ENCODE measurements at regions not wholly inside any gene's neighbourhood (a gene's known extent, or its start where the extent isn't known, plus 50 kb on each side); places are given as distances from the start of the nearest gene placed in this dataset.

DNA sequence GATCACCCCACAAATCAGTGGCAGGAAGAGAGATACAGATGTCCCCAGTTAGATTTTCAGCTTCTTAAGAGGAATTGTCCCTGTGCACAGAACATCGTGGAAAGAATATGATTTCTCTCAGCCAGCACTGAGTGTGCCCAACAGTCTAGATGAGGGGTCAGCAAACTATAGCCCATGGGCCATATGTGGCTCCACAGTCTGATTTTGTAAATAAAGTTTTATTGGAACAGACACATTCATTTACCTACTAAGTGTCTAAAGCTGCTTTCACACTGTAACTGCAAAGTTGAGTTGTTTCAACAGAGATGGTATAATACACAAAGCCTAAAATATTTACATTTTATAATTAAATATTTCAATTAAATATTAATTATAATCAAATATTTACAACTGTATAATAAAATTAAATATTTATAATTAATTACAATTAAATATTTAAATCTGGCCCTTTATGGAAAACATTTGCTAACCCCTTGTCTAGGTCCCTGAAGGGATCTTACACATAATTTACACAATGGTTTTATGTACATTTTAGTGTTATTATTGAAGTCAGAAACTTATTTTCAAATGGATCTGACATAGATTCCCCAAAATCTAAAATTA lies 407.6 kb downstream of the PTPRU start:
- Mint-ChIP-seq H3K9me3 (peaks cover 0 to 1% (median 0%) of the 10 kb centered on the region in 7 donors), H3K36me3 (no peaks in the 10 kb centered on the region), H3K4me1 (no peaks in the 10 kb centered on the region), H3K4me3 (no peak overlapping the region), H3K27me3 (peaks cover 4% of the 10 kb centered on the region), H3K27ac (no peak overlapping the region)
- ATAC-seq (ENCODE audit: low read depth in 2 of 2) (no peak), DNase-seq (no peak)
- Histone ChIP-seq H3K27ac (ENCODE audit: insufficient read depth, low read length, poor library complexity, severe bottlenecking) (no peak overlapping the region), H3K4me3 (ENCODE audit: low read depth, low read length) (no peak overlapping the region), H3K27me3 (ENCODE audit: control insufficient read depth, insufficient read depth, low read length) (no peaks in the 10 kb centered on the region), H3K4me1 (ENCODE audit: control insufficient read depth, insufficient read depth, low read length, poor library complexity, severe bottlenecking) (no peaks in the 10 kb centered on the region), H3K36me3 (ENCODE audit: control insufficient read depth, insufficient read depth, low read length) (no peaks in the 10 kb centered on the region), H3K9me3 (ENCODE audit: control insufficient read depth in 2 of 2, low read length in 2 of 2) (no peaks in the 10 kb centered on the region)

DNA sequence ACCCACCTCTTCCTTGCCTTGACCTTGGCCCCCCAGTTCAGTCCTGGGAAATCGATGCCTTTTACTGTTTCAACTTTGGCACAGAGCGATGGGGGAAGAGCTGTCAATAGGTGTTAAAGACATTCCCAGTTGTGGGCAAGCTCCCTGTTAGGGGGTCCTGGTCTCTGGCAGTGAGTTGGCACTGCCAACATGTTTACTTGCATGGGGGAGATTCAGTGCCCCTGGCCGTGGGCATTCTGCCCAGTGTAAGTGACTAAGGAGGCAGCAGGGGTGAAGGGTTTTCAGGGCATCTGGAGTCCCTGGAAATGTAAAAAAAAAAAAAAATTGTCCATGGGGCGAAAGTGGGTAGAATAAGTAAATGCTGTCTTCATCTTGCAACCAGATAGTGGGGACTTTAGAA lies 407.0 kb downstream of the PTPRU start:
- Histone ChIP-seq H3K9me3 (ENCODE audit: control insufficient read depth in 2 of 2, low read length in 2 of 2) (no peaks in the 10 kb centered on the region), H3K27me3 (ENCODE audit: control insufficient read depth, insufficient read depth, low read length) (no peaks in the 10 kb centered on the region), H3K36me3 (ENCODE audit: control insufficient read depth, insufficient read depth, low read length) (no peaks in the 10 kb centered on the region), H3K27ac (ENCODE audit: insufficient read depth, low read length, poor library complexity, severe bottlenecking) (no peak overlapping the region), H3K4me3 (ENCODE audit: low read depth, low read length) (no peak overlapping the region), H3K4me1 (ENCODE audit: control insufficient read depth, insufficient read depth, low read length, poor library complexity, severe bottlenecking) (no peaks in the 10 kb centered on the region)
- peaks cover 0 to 1% (median 0%) of the 10 kb centered on the region in 7 donors for H3K9me3 Mint-ChIP-seq
- H3K4me3 Mint-ChIP-seq, result no peak overlapping the region
- no peak for ATAC-seq (ENCODE audit: low read depth in 2 of 2)
- H3K27ac Mint-ChIP-seq, result no peak overlapping the region
- H3K36me3 Mint-ChIP-seq, result no peaks in the 10 kb centered on the region
- no peak for DNase-seq
- peaks cover 1% of the 10 kb centered on the region for H3K27me3 Mint-ChIP-seq
- H3K4me1 Mint-ChIP-seq, result no peaks in the 10 kb centered on the region

DNA sequence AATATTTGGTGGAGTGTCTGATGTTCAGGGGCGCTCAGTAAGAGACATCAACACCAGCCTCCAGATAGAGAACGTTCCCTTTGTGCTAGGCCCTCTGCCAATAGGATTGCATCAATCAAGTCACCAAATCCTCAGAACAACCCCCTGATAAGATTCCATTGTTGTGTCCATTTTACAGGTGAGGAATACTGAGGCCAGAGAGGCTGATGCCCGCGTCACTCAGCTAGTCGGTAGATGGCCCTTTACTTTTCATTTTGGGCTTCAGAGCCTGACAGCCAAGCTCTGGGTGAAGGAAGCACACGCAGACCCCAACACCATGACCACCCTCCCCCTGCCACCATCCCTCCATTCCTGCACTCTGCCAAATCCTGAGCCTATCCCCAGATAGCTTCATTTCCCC lies 406.2 kb downstream of the PTPRU start:
- no peak for ATAC-seq (ENCODE audit: low read depth in 2 of 2)
- Mint-ChIP-seq H3K36me3 (no peaks in the 10 kb centered on the region), H3K4me3 (no peak overlapping the region), H3K9me3 (no peaks in the 10 kb centered on the region), H3K27me3 (no peaks in the 10 kb centered on the region), H3K27ac (no peak overlapping the region), H3K4me1 (no peaks in the 10 kb centered on the region)
- Histone ChIP-seq H3K36me3 (ENCODE audit: control insufficient read depth, insufficient read depth, low read length) (no peaks in the 10 kb centered on the region), H3K4me3 (ENCODE audit: low read depth, low read length) (no peak overlapping the region), H3K4me1 (ENCODE audit: control insufficient read depth, insufficient read depth, low read length, poor library complexity, severe bottlenecking) (no peaks in the 10 kb centered on the region), H3K27ac (ENCODE audit: insufficient read depth, low read length, poor library complexity, severe bottlenecking) (no peak overlapping the region), H3K9me3 (ENCODE audit: control insufficient read depth in 2 of 2, low read length in 2 of 2) (no peaks in the 10 kb centered on the region), H3K27me3 (ENCODE audit: control insufficient read depth, insufficient read depth, low read length) (no peaks in the 10 kb centered on the region)
- DNase-seq, result no peak

DNA sequence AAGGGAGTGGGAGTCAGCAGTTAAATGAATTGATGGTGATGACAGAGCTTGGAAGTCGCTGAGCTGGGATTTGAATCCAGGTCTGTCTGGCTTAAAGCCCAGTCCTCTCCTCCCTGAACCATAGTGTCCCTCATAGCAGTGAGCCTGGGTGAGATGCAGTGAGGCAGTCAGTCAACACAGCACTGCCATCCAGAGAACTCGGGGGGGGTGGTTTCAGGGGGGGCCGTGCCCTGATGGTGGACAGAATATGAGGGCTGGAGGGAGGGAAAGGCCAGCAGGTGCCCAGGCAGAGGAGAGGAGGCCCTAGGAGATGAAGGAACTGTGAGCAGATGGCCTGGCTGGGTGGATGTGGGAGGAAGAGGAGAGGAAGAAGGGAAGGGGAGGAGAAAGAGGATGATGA lies 405.6 kb downstream of the PTPRU start:
- Mint-ChIP-seq H3K4me1 (no peaks in the 10 kb centered on the region), H3K36me3 (no peaks in the 10 kb centered on the region), H3K27me3 (no peaks in the 10 kb centered on the region), H3K9me3 (peaks cover 0 to 2% (median 0%) of the 10 kb centered on the region in 7 donors), H3K4me3 (no peak overlapping the region), H3K27ac (no peak overlapping the region)
- H3K9me3 ChIP-seq (ENCODE audit: control insufficient read depth in 2 of 2, low read length in 2 of 2), result no peaks in the 10 kb centered on the region
- H3K4me1 ChIP-seq (ENCODE audit: control insufficient read depth, insufficient read depth, low read length, poor library complexity, severe bottlenecking), result no peaks in the 10 kb centered on the region
- no peak overlapping the region for H3K27ac ChIP-seq (ENCODE audit: insufficient read depth, low read length, poor library complexity, severe bottlenecking)
- H3K36me3 ChIP-seq (ENCODE audit: control insufficient read depth, insufficient read depth, low read length), result no peaks in the 10 kb centered on the region
- no peak for ATAC-seq (ENCODE audit: low read depth in 2 of 2)
- H3K4me3 ChIP-seq (ENCODE audit: low read depth, low read length), result no peak overlapping the region
- no peaks in the 10 kb centered on the region for H3K27me3 ChIP-seq (ENCODE audit: control insufficient read depth, insufficient read depth, low read length)
- no peak for DNase-seq

DNA sequence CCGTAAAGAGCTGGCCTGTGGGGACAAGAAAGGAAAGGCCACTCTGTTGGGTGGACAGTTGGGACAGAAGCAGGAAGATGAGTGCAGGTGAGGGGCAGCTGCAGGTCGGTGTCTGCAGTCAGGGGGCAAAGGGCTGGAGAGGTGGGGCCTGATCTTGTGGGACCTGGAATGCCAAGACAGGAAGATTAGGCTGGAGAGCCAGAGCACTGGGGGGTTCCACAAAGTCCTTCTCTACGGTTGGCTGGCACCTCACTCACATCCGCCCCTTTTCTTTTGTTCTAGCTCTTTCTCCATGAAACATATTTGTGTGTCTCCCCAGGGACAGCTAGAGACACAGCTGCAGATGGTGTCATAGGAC lies 404.1 kb downstream of the PTPRU start:
- ATAC-seq (ENCODE audit: low read depth in 2 of 2) (no peak), DNase-seq (no peak)
- H3K36me3 Mint-ChIP-seq, result no peaks in the 10 kb centered on the region
- H3K4me1 Mint-ChIP-seq, result no peaks in the 10 kb centered on the region
- H3K27ac Mint-ChIP-seq, result no peak overlapping the region
- no peaks in the 10 kb centered on the region for H3K4me1 ChIP-seq (ENCODE audit: control insufficient read depth, insufficient read depth, low read length, poor library complexity, severe bottlenecking)
- no peaks in the 10 kb centered on the region for H3K27me3 Mint-ChIP-seq
- no peak overlapping the region for H3K27ac ChIP-seq (ENCODE audit: insufficient read depth, low read length, poor library complexity, severe bottlenecking)
- H3K4me3 Mint-ChIP-seq, result no peak overlapping the region
- no peaks in the 10 kb centered on the region for H3K9me3 ChIP-seq (ENCODE audit: control insufficient read depth in 2 of 2, low read length in 2 of 2)
- H3K36me3 ChIP-seq (ENCODE audit: control insufficient read depth, insufficient read depth, low read length), result no peaks in the 10 kb centered on the region
- no peaks in the 10 kb centered on the region for H3K27me3 ChIP-seq (ENCODE audit: control insufficient read depth, insufficient read depth, low read length)
- peaks cover 0 to 2% (median 0%) of the 10 kb centered on the region in 7 donors for H3K9me3 Mint-ChIP-seq
- no peak overlapping the region for H3K4me3 ChIP-seq (ENCODE audit: low read depth, low read length)

DNA sequence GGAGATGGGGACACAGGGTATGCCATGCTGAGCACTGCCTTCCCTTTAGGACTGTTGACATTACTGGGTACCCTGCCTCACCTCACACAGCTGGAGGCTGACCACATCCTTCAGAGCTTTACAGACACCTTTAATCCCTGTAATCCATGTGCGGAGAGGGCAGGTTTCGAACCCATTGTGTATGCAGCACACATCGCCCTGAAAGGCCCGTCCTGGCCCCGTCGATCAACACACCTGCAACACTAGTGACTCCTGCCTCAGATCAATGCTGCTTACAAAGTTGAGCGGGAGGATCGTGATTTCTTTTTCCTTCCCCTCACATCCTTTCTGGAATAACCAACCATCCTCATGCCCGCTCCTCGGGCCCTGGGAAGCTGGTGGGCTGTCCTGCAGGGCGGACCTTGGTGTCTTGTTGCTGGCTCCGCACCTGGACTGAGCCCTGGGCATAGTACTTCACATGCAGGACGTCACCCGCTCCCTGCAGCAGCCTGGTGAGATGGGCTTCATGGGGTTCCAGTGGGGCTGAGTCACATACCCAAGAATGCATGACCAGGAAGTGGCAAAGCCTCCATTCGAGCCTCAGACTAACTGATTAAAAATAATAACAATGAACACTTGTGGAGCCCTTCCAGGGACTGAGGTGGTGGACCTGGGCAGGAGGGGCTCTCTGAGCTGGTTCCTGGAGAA lies 403.6 kb downstream of the PTPRU start:
- Histone ChIP-seq H3K4me3 (ENCODE audit: low read depth, low read length) (no peak overlapping the region), H3K4me1 (ENCODE audit: control insufficient read depth, insufficient read depth, low read length, poor library complexity, severe bottlenecking) (no peaks in the 10 kb centered on the region), H3K36me3 (ENCODE audit: control insufficient read depth, insufficient read depth, low read length) (no peaks in the 10 kb centered on the region), H3K27ac (ENCODE audit: insufficient read depth, low read length, poor library complexity, severe bottlenecking) (no peak overlapping the region), H3K27me3 (ENCODE audit: control insufficient read depth, insufficient read depth, low read length) (no peaks in the 10 kb centered on the region), H3K9me3 (ENCODE audit: control insufficient read depth in 2 of 2, low read length in 2 of 2) (no peaks in the 10 kb centered on the region)
- H3K27me3 Mint-ChIP-seq, result no peaks in the 10 kb centered on the region
- H3K4me3 Mint-ChIP-seq, result no peak overlapping the region
- H3K9me3 Mint-ChIP-seq, result peaks cover 0 to 2% (median 0%) of the 10 kb centered on the region in 7 donors
- H3K36me3 Mint-ChIP-seq, result no peaks in the 10 kb centered on the region
- H3K4me1 Mint-ChIP-seq, result no peaks in the 10 kb centered on the region
- DNase-seq (no peak), ATAC-seq (ENCODE audit: low read depth in 2 of 2) (no peak)
- no peak overlapping the region for H3K27ac Mint-ChIP-seq

DNA sequence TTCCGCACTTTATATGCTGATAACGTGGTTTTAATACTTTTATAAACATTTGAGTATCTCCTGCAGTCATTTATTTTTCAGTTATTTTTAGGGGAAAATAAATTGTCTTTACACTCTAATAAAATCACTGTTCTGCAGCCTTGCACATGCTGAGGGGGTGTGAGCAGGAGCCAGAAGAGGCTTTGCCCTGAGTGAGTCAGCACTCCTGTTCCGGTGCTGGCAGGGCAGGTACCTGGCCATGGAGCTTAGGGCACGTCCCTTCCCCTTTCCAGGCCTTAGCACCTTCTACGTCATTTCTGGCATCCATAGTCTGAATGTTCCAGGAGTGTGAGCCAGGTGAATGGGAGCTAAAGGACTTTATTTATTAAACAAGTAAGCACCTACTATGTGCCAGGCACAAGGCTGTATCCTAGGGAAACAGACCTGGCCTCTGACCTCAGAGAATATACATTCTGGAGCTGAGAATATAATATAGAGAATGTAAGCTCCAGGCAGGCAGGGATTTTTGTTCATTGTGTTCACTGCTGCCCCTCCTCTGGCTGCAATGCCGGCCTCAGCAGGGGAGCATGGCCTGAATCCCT lies 402.9 kb downstream of the PTPRU start:
- no peak overlapping the region for H3K4me3 Mint-ChIP-seq
- H3K27me3 Mint-ChIP-seq, result no peaks in the 10 kb centered on the region
- no peak overlapping the region for H3K27ac Mint-ChIP-seq
- H3K27me3 ChIP-seq (ENCODE audit: control insufficient read depth, insufficient read depth, low read length), result no peaks in the 10 kb centered on the region
- H3K36me3 ChIP-seq (ENCODE audit: control insufficient read depth, insufficient read depth, low read length), result no peaks in the 10 kb centered on the region
- no peaks in the 10 kb centered on the region for H3K4me1 Mint-ChIP-seq
- ATAC-seq (ENCODE audit: low read depth in 2 of 2) (no peak), DNase-seq (no peak)
- H3K36me3 Mint-ChIP-seq, result no peaks in the 10 kb centered on the region
- H3K9me3 ChIP-seq (ENCODE audit: control insufficient read depth in 2 of 2, low read length in 2 of 2), result no peaks in the 10 kb centered on the region
- peaks cover 0 to 2% (median 0%) of the 10 kb centered on the region in 7 donors for H3K9me3 Mint-ChIP-seq
- no peaks in the 10 kb centered on the region for H3K4me1 ChIP-seq (ENCODE audit: control insufficient read depth, insufficient read depth, low read length, poor library complexity, severe bottlenecking)
- H3K4me3 ChIP-seq (ENCODE audit: low read depth, low read length), result no peak overlapping the region
- H3K27ac ChIP-seq (ENCODE audit: insufficient read depth, low read length, poor library complexity, severe bottlenecking), result no peak overlapping the region

DNA sequence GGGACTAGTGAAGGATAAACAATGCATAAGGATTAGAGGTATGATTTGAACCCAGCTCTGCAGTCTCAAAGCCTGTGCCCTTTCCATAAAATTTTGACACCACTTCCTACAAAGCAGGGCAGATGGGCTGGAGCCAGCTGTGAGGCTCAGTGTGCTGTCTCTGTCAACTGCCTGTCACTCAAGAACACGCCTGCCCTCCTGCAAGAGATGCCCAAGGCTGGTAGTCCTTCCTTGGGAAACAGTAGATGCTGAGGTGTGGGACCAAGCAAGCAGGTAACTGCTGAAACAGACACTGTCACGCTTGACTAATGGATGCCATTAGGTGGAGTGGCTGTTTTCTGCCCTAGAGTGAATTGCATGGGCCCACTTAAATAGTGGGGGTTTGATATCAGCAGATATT lies 402.0 kb downstream of the PTPRU start:
- H3K9me3 ChIP-seq (ENCODE audit: control insufficient read depth in 2 of 2, low read length in 2 of 2), result no peaks in the 10 kb centered on the region
- Mint-ChIP-seq H3K27me3 (no peaks in the 10 kb centered on the region), H3K4me3 (no peak overlapping the region), H3K36me3 (no peaks in the 10 kb centered on the region), H3K4me1 (no peaks in the 10 kb centered on the region), H3K27ac (no peak overlapping the region), H3K9me3 (peaks cover 0 to 2% (median 0%) of the 10 kb centered on the region in 7 donors)
- no peak for ATAC-seq (ENCODE audit: low read depth in 2 of 2)
- no peaks in the 10 kb centered on the region for H3K27me3 ChIP-seq (ENCODE audit: control insufficient read depth, insufficient read depth, low read length)
- no peak overlapping the region for H3K27ac ChIP-seq (ENCODE audit: insufficient read depth, low read length, poor library complexity, severe bottlenecking)
- no peak overlapping the region for H3K4me3 ChIP-seq (ENCODE audit: low read depth, low read length)
- no peak for DNase-seq
- no peaks in the 10 kb centered on the region for H3K4me1 ChIP-seq (ENCODE audit: control insufficient read depth, insufficient read depth, low read length, poor library complexity, severe bottlenecking)
- H3K36me3 ChIP-seq (ENCODE audit: control insufficient read depth, insufficient read depth, low read length), result no peaks in the 10 kb centered on the region
